PC-3 (cell line): ENCODE measurements at regions not wholly inside any gene's neighbourhood (a gene's known extent, or its start where the extent isn't known, plus 50 kb on each side); places are given as distances from the start of the nearest gene placed in this dataset.

Source experiments
- ATAC-seq: fragments of 200-7000 bp; cut with Tn5 transposase; 2 replicates; pipeline ENCODE4 v1.9.1; 2020; ENCODE audit warnings: mild to moderate bottlenecking, moderate library complexity
- BruUV-seq: library from RNA; stranded (reverse); fragments of 400-500 nt; replicated peaks from 2 replicates; lab custom pipeline; 2021; lab: Mats Ljungman, UMichigan
- CTCF ChIA-PET: fragments of 300-600 bp; sonication (Branson Sonifier 250); formaldehyde crosslinking; loops from one replicate; lab custom pipeline; 2022; ENCODE audit warnings: antibody characterized with exemption; lab: Charles Lee
- POLR2A ChIA-PET: fragments of 300-600 bp; sonication (Branson Sonifier 250); formaldehyde crosslinking; loops from one replicate; lab custom pipeline; 2022; ENCODE audit warnings: antibody characterized with exemption; ENCODE audit not compliant: unreplicated experiment; lab: Charles Lee
- DNase-seq: peaks from one replicate; pipeline ENCODE4 v3.0.0-alpha.2; 2015
- H2AFZ ChIP-seq: fragments of 300-600 bp; sonication (generic); 2 replicates; pipeline ENCODE4 v1.6.0; 2016; ENCODE audit warnings: antibody characterized with exemption, low read length
- H3F3A ChIP-seq: fragments of 300-600 bp; sonication (generic); one replicate; pipeline ENCODE4 v1.6.0; 2017; ENCODE audit warnings: antibody characterized with exemption, low read length, control low read depth, mild to moderate bottlenecking; ENCODE audit not compliant: unreplicated experiment
- H3K27ac ChIP-seq: fragments of 300-600 bp; sonication (generic); 2 replicates; pipeline ENCODE4 v1.5.1; 2016; ENCODE audit warnings: mild to moderate bottlenecking, low read length
- H3K27me3 ChIP-seq: fragments of 300-600 bp; sonication (generic); 2 replicates; pipeline ENCODE4 v1.6.1; 2016; ENCODE audit warnings: low read length, mixed read lengths
- H3K36me3 ChIP-seq: fragments of 300-600 bp; sonication (generic); 2 replicates; pipeline ENCODE4 v1.6.1; 2016; ENCODE audit warnings: low read depth, mixed run types, low read length, mixed read lengths
- H3K4me1 ChIP-seq: fragments of 300-600 bp; sonication (generic); 2 replicates; pipeline ENCODE4 v1.5.1; 2016; ENCODE audit warnings: low read length; ENCODE audit not compliant: insufficient read depth
- H3K4me2 ChIP-seq: fragments of 300-600 bp; sonication (generic); 2 replicates; pipeline ENCODE4 v1.6.0; 2016; ENCODE audit warnings: low read length
- H3K4me3 ChIP-seq: fragments of 300-600 bp; sonication (generic); 2 replicates; pipeline ENCODE4 v1.5.1; 2016; ENCODE audit warnings: mild to moderate bottlenecking, low read length, mixed read lengths
- H3K79me2 ChIP-seq: fragments of 300-600 bp; sonication (generic); 2 replicates; pipeline ENCODE4 v1.6.1; 2017; ENCODE audit warnings: low read length, mixed read lengths
- H3K9ac ChIP-seq: fragments of 300-600 bp; sonication (generic); 2 replicates; pipeline ENCODE4 v1.6.0; 2016; ENCODE audit warnings: mild to moderate bottlenecking, low read length
- H3K9me2 ChIP-seq: fragments of 300-600 bp; sonication (generic); replicated peaks from 2 replicates; pipeline ENCODE4 v1.6.1; 2016; ENCODE audit warnings: mixed run types, low read length, mixed read lengths
- H3K9me3 ChIP-seq: fragments of 300-600 bp; sonication (generic); 2 replicates; pipeline ENCODE4 v1.6.1; 2016; ENCODE audit warnings: low read length, mixed read lengths
- H4K20me1 ChIP-seq: fragments of 300-600 bp; sonication (generic); 2 replicates; pipeline ENCODE4 v1.6.1; 2016; ENCODE audit warnings: low read length, mixed read lengths
- EZH2 ChIP-seq: fragments of 300-600 bp; sonication (generic); IDR thresholded peaks from one replicate; pipeline ENCODE4 v1.6.1; 2017; ENCODE audit warnings: antibody characterized with exemption, mild to moderate bottlenecking, low read length; ENCODE audit not compliant: unreplicated experiment
- EZH2phosphoT487 ChIP-seq: fragments of 300-600 bp; sonication (generic); IDR thresholded peaks from 2 replicates; pipeline ENCODE4 v1.6.1; 2018; ENCODE audit warnings: mild to moderate bottlenecking, antibody characterized with exemption, low read length, borderline replicate concordance
- intact Hi-C: fragments of 100-400 bp; cut with micrococcal nuclease; formaldehyde crosslinking; loops from 2 replicates; pipeline ENCODE4 v1.9.0; 2023
- TF ChIP-seq, protein P1 (sequence below): fragments of 300-600 bp; sonication (generic); conservative IDR thresholded peaks from 2 replicates; pipeline ENCODE4 v1.5.1; 2017; ENCODE audit warnings: antibody characterized with exemption, low read depth, mild to moderate bottlenecking, low read length

DNA sequence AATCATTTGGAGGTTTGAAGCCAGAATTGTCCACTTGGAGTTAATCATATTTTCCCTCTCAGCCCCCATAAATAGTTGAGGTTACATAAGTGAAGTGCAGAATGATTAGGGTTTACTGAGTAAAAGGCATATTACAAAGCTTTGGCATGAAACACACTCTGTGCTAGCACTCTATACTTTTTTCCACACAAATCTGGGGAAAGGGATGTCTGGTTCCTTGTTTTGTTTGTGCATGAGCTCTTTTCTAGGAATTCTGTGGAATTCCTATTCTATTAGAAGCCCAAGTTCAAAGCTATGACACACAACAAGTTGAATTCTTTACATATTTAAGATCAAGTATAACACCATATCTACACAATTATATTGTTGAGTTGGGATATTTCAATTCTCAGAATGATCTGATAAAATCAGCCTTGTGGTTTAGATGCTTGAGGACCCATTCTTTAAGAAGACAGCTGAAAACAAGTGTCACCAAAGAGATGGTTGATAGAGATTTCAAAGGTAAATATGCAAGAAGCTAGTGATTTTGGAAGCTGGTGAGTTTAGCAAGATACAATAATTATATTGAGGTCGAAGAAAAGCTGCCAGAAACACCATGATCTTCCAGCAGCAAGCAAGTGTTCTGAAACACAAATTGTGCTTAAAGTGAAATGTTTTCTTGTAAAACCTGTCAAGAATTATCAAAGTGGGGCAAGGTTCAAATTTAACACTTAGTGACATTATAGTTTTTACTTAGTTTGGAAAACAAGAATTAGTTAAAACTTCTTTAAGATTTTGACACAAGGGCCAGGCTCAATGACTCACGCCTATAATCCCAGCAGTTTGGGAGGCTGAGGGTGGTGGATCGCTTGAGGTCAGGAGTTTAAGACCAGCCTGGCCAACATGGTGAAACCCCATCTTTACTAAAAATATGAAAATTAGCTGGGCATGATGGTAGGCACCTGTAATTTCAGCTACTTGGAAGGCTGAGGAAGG lies 122.6 kb downstream of the INHBA start:
- H3K4me1 ChIP-seq: peaks cover 35% of the 10 kb centered on the region
- H3K27ac ChIP-seq: peak overlapping the region; percentile 65
- TF ChIP-seq EZH2: no peak
- TF ChIP-seq EZH2phosphoT487: no peak
- TF ChIP-seq, protein P1, sequence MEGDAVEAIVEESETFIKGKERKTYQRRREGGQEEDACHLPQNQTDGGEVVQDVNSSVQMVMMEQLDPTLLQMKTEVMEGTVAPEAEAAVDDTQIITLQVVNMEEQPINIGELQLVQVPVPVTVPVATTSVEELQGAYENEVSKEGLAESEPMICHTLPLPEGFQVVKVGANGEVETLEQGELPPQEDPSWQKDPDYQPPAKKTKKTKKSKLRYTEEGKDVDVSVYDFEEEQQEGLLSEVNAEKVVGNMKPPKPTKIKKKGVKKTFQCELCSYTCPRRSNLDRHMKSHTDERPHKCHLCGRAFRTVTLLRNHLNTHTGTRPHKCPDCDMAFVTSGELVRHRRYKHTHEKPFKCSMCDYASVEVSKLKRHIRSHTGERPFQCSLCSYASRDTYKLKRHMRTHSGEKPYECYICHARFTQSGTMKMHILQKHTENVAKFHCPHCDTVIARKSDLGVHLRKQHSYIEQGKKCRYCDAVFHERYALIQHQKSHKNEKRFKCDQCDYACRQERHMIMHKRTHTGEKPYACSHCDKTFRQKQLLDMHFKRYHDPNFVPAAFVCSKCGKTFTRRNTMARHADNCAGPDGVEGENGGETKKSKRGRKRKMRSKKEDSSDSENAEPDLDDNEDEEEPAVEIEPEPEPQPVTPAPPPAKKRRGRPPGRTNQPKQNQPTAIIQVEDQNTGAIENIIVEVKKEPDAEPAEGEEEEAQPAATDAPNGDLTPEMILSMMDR: no peak
- ChIA-PET POLR2A (interaction anchor here (0.6 kb wide), 1 partner anchor 511 kb away, joined by 3 read pairs; no protein-coding TSS in a partner anchor), CTCF (no interaction called here)
- no peaks in the 10 kb centered on the region for H3F3A ChIP-seq
- no peaks in the 10 kb centered on the region for H3K36me3 ChIP-seq
- H3K9me3 ChIP-seq: no peaks in the 10 kb centered on the region
- no peaks in the 10 kb centered on the region for H3K27me3 ChIP-seq
- intact Hi-C loops: no loop called here
- ATAC-seq: peak; percentile 67
- H3K4me2 ChIP-seq: peak overlapping the region; percentile 33; the same call in 1 of the 2 replicates
- peak; percentile 90 for DNase-seq
- no peak overlapping the region for H2AFZ ChIP-seq
- H4K20me1 ChIP-seq: no peaks in the 10 kb centered on the region
- no peaks in the 10 kb centered on the region for H3K9me2 ChIP-seq
- no TSS peak for BruUV-seq
- H3K4me3 ChIP-seq: no peak overlapping the region
- H3K79me2 ChIP-seq: no peaks in the 10 kb centered on the region
- no peak overlapping the region for H3K9ac ChIP-seq

GRCh38 chr7:41578700-41579099 lies 124.2 kb downstream of the INHBA start:
- Histone ChIP-seq H3K9me3 (no peaks in the 10 kb centered on the region), H3K9me2 (no peaks in the 10 kb centered on the region), H3K4me1 (peaks cover 45% of the 10 kb centered on the region), H4K20me1 (no peaks in the 10 kb centered on the region), H3K4me3 (no peak overlapping the region), H3F3A (no peaks in the 10 kb centered on the region), H3K27ac (no peak overlapping the region), H3K79me2 (no peaks in the 10 kb centered on the region), H2AFZ (no peak overlapping the region), H3K27me3 (no peaks in the 10 kb centered on the region), H3K9ac (no peak overlapping the region), H3K4me2 (no peak overlapping the region), H3K36me3 (no peaks in the 10 kb centered on the region)
- CTCF ChIA-PET: no interaction called here
- no peak for DNase-seq
- TF ChIP-seq EZH2 (no peak), EZH2phosphoT487 (no peak)
- TF ChIP-seq, protein P1: no peak
- no peak for ATAC-seq
- BruUV-seq: no TSS peak
- intact Hi-C loops: no loop called here
- POLR2A ChIA-PET: no interaction called here

GRCh38 chr7:41576166-41576565 lies 126.7 kb downstream of the INHBA start:
- Histone ChIP-seq H3K4me1 (peaks cover 53% of the 10 kb centered on the region), H3K79me2 (no peaks in the 10 kb centered on the region), H3K27me3 (no peaks in the 10 kb centered on the region), H3K9ac (no peak overlapping the region), H3F3A (no peaks in the 10 kb centered on the region), H3K9me3 (no peaks in the 10 kb centered on the region), H3K4me3 (no peak overlapping the region), H3K36me3 (no peaks in the 10 kb centered on the region), H3K27ac (peak overlapping the region; percentile 18), H4K20me1 (no peaks in the 10 kb centered on the region), H2AFZ (no peak overlapping the region), H3K4me2 (peak overlapping the region; percentile 12; the same call in 1 of the 2 replicates), H3K9me2 (no peaks in the 10 kb centered on the region)
- ATAC-seq (peak; percentile 12; the same call in 1 of the 2 replicates), DNase-seq (peak; percentile 56)
- ChIA-PET POLR2A (no interaction called here), CTCF (no interaction called here)
- no TSS peak for BruUV-seq
- TF ChIP-seq, protein P1: no peak
- TF ChIP-seq EZH2: no peak
- TF ChIP-seq EZH2phosphoT487: no peak
- intact Hi-C loops: no loop called here
